Lung (tissue), 11 donors: ENCODE measurements at regions not wholly inside any gene's neighbourhood (a gene's known extent, or its start where the extent isn't known, plus 50 kb on each side); places are given as distances from the start of the nearest gene placed in this dataset.

Source experiments
- ATAC-seq: fragments of 200-7000 bp; cut with Tn5 transposase; one replicate; pipeline ENCODE4 v1.9.1; 2020; ENCODE audit warnings: moderate number of reproducible peaks; ENCODE audit not compliant: insufficient read depth, low FRiP score
- DNase-seq, 3 donors: peaks; one replicate each; pipeline ENCODE4 v3.0.0-alpha.2; 2013 to 2017
- H3K27ac ChIP-seq, 2 donors: one replicate each; pipeline ENCODE4 v1.5.1; 2013; ENCODE audit warnings: mild to moderate bottlenecking in 2 of 2, moderate library complexity in 2 of 2, control low read depth in 1 of 2, inconsistent platforms in 1 of 2, low read depth in 1 of 2, low read length in 1 of 2
- H3K27me3 ChIP-seq, 3 donors: one replicate each; pipeline ENCODE4 v1.5.1; 2013; ENCODE audit warnings: low read length in 2 of 3; ENCODE audit not compliant: control insufficient read depth in 3 of 3, insufficient read depth in 3 of 3
- H3K36me3 ChIP-seq, 4 donors: one replicate each; pipeline ENCODE4 v1.5.1; 2013; ENCODE audit warnings: low read length in 4 of 4, mild to moderate bottlenecking in 1 of 4, moderate library complexity in 1 of 4; ENCODE audit not compliant: control insufficient read depth in 4 of 4, insufficient read depth in 4 of 4
- H3K4me1 ChIP-seq, 5 donors: one replicate each; pipeline ENCODE4 v1.5.1; 2013; ENCODE audit warnings: low read length in 5 of 5, mild to moderate bottlenecking in 2 of 5, moderate library complexity in 1 of 5; ENCODE audit not compliant: control insufficient read depth in 5 of 5, insufficient read depth in 5 of 5
- H3K4me3 ChIP-seq: one replicate; pipeline ENCODE4 v1.5.1; 2013; ENCODE audit warnings: mild to moderate bottlenecking, control low read depth, moderate library complexity
- H3K9ac ChIP-seq, 2 donors: one replicate each; pipeline ENCODE4 v1.5.1; 2013; ENCODE audit warnings: low read length in 2 of 2, control low read depth in 1 of 2; ENCODE audit not compliant: insufficient read depth in 1 of 2
- H3K9me3 ChIP-seq, 4 donors: one replicate each; pipeline ENCODE4 v1.5.1; 2013; ENCODE audit warnings: low read length in 3 of 4, mild to moderate bottlenecking in 1 of 4, moderate library complexity in 1 of 4; ENCODE audit not compliant: control insufficient read depth in 4 of 4, insufficient read depth in 3 of 4
- WGBS, 2 donors: extraction: QIAGEN DNeasy Blood & Tissue Kit; methylation state at CpG; one replicate each; pipeline ENCODE4 v1.1.7; 2013; 5-methylcytosine and 5-hydroxymethylcytosine counted together
- TF ChIP-seq, protein P1 (sequence below): IDR thresholded peaks from 2 replicates; pipeline ENCODE4 v1.5.1; 2012; ENCODE audit warnings: mild to moderate bottlenecking; ENCODE audit errors: control extremely low read depth, extremely low read depth
- donor health status: control.
- donor health status: control.
- donor health status: Bipolar disorder and iron deficiency.
- donor health status: healthy.
- donor health status: DM: yes; HTN: yes; CAD: no.

DNA sequence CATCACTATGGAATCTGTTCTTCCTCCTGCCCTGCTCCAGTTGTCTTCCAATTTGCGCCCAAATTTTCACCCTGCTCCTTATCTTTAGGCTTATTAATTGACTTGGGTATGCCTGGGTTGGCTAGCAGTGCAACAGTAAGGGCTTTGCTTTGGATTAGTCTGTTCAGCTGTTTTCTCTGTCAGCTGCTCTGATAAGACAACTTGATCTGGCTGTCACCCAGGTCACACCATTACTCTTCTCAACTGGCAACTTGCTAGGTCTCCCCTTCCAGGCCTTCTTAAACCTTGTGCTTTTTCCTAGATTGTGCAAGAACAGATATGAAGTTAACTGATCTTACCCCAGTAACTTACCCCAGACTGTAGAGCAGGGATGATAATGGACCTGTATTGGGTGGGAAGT, 357.8 kb upstream of the LARGE1 start:
- Histone ChIP-seq H3K4me3 (no peak overlapping the region), H3K9me3 (no peaks in the 10 kb centered on the region), H3K36me3 (no peaks in the 10 kb centered on the region), H3K9ac (no peak overlapping the region), H3K27me3 (no peaks in the 10 kb centered on the region), H3K4me1 (peaks cover 0 to 4% (median 0%) of the 10 kb centered on the region in 5 donors), H3K27ac (no peak overlapping the region)
- ATAC-seq (no peak), DNase-seq (no peak)
- WGBS, 2 donors, result 79 to 88% methylated on average over 1 of the region's 1 CpG
- TF ChIP-seq, protein P1, sequence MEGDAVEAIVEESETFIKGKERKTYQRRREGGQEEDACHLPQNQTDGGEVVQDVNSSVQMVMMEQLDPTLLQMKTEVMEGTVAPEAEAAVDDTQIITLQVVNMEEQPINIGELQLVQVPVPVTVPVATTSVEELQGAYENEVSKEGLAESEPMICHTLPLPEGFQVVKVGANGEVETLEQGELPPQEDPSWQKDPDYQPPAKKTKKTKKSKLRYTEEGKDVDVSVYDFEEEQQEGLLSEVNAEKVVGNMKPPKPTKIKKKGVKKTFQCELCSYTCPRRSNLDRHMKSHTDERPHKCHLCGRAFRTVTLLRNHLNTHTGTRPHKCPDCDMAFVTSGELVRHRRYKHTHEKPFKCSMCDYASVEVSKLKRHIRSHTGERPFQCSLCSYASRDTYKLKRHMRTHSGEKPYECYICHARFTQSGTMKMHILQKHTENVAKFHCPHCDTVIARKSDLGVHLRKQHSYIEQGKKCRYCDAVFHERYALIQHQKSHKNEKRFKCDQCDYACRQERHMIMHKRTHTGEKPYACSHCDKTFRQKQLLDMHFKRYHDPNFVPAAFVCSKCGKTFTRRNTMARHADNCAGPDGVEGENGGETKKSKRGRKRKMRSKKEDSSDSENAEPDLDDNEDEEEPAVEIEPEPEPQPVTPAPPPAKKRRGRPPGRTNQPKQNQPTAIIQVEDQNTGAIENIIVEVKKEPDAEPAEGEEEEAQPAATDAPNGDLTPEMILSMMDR, result no peak

DNA sequence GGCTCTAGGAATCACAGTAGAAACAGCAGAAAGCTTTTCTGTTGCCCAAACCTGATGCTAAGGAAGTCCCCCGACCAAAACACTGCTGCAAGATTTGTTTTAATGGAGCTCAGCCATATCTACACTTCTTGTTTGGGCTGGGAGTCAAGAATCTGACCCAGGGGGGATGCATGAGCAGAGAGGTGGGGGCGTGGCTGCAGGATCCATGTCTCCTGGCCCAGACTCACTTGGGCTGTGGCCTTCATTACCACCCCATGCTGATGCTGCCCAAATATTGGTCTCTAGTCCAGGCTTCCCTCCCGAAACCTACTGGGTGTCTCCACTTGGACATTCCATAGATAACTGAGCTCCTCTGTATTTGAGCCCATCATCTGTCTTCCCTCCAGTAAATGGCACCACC, 361.5 kb upstream of the LARGE1 start:
- 58 to 75% methylated on average over 3 of the region's 3 CpGs for WGBS, 2 donors
- TF ChIP-seq, protein P1, result no peak
- ATAC-seq, result no peak

DNA sequence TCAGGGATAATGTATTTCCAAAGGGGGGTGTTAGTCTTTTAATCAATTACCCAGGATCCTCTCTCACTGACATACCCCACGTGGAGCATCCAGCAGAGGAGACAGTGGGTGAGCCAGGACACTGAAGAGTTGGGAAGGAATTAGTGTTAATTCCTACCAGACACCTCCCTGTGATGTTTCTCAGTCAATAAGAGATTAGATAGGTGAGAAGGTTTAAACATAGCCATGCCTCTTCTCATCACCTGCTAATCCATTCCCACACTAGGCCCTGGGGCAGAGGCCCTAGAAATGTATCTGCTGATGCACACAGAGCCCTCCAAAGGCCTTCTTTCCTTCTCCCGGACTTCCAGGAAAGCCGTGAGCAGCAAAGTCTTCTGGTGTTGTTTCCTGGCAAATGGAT, 363.6 kb upstream of the LARGE1 start:
- Histone ChIP-seq H3K4me3 (no peak overlapping the region), H3K36me3 (no peaks in the 10 kb centered on the region), H3K27ac (no peak overlapping the region), H3K9me3 (no peaks in the 10 kb centered on the region), H3K9ac (no peak overlapping the region), H3K4me1 (no peaks in the 10 kb centered on the region), H3K27me3 (peaks cover 0 to 3% (median 0%) of the 10 kb centered on the region in 3 donors)
- DNase-seq, result no peak
- TF ChIP-seq, protein P1, result no peak
- no peak for ATAC-seq
- WGBS, 2 donors, result 62 to 66% methylated on average over 3 of the region's 3 CpGs

More for the DNA sequence above, 361.5 kb upstream of the LARGE1 start:
- H3K9me3 ChIP-seq, result no peaks in the 10 kb centered on the region
- no peak overlapping the region for H3K4me3 ChIP-seq
- H3K4me1 ChIP-seq, result peaks cover 0 to 4% (median 0%) of the 10 kb centered on the region in 5 donors
- H3K27ac ChIP-seq, result no peak overlapping the region
- H3K9ac ChIP-seq, result no peak overlapping the region
- DNase-seq, result no peak
- no peaks in the 10 kb centered on the region for H3K36me3 ChIP-seq
- peaks cover 0 to 3% (median 0%) of the 10 kb centered on the region in 3 donors for H3K27me3 ChIP-seq

DNA sequence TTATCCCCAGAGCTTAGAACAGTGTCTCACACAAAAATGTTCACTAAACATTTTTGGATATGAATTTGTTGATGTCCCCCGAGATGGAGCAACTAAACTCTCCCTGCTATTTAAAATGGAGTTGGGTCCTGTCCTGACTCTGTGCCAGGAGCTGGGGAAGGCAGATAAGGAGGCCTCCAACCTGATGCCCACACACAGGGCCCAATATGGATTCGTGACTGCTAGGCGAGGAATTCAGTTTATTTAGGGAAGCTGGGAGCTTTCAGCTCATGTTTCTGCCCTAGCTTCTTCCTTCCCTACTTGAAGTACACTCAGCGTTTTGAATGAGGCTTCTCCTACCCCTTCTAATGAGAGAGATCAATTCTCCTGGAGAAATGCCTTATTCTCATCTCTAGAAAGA, 373.0 kb upstream of the LARGE1 start:
- DNase-seq, result no peak
- WGBS, 2 donors, result 52 to 54% methylated on average over 4 of the region's 4 CpGs
- TF ChIP-seq, protein P1, result no peak
- H3K27me3 ChIP-seq, result peaks cover 0 to 2% (median 0%) of the 10 kb centered on the region in 3 donors
- H3K27ac ChIP-seq, result no peak overlapping the region
- no peaks in the 10 kb centered on the region for H3K36me3 ChIP-seq
- no peak overlapping the region for H3K9ac ChIP-seq
- H3K4me1 ChIP-seq, result peaks cover 0 to 2% (median 0%) of the 10 kb centered on the region in 5 donors
- H3K4me3 ChIP-seq, result no peak overlapping the region
- H3K9me3 ChIP-seq, result no peaks in the 10 kb centered on the region
- ATAC-seq, result no peak
